SK-N-SH (cell line): ENCODE measurements at regions not wholly inside any gene's neighbourhood (a gene's known extent, or its start where the extent isn't known, plus 50 kb on each side); places are given as distances from the start of the nearest gene placed in this dataset.

Experiments
- CTCF ChIA-PET: fragments of 300-600, 350-600 bp; formaldehyde crosslinking; extraction: SDS; loops from one replicate; lab custom pipeline; 2021; lab: Yijun Ruan, JAX
- POLR2A ChIA-PET: fragments of 350-600 bp; sonication (Branson Sonifier 250); formaldehyde crosslinking; extraction: SDS; loops from one replicate; lab custom pipeline; 2020; ENCODE audit warnings: antibody characterized with exemption, inconsistent platforms; lab: Yijun Ruan, JAX
- DNase-seq: peaks from one replicate; pipeline ENCODE4 v3.0.0; 2012
- H2AFZ ChIP-seq: fragments of 200-600 bp; sonication (generic); 2 replicates; pipeline ENCODE4 v1.8.1; 2016; ENCODE audit warnings: antibody characterized with exemption, mild to moderate bottlenecking, low read depth
- H3F3A ChIP-seq: fragments of 200-600 bp; sonication (generic); replicated peaks from 2 replicates; pipeline ENCODE3; 2016; ENCODE audit warnings: antibody characterized with exemption, mild to moderate bottlenecking; ENCODE audit not compliant: insufficient read depth
- H3K27ac ChIP-seq, 2 experiments: fragments of 200-500 bp in 1 of 2; fragments of 200-600 bp in 1 of 2; sonication (Bioruptor generic) in 1 of 2; sonication (generic), shearing (Covaris generic) in 1 of 2; 2 replicates each; pipeline versions ENCODE4 v1.5.1 to v1.6.1; 2014 to 2016; ENCODE audit warnings: low read depth in 2 of 2, inconsistent platforms in 1 of 2, low read length in 1 of 2, mild to moderate bottlenecking in 1 of 2, mixed read lengths in 1 of 2
- H3K27me3 ChIP-seq: fragments of 200-600 bp; sonication (generic), shearing (Covaris generic); 2 replicates; pipeline ENCODE4 v1.6.1; 2016; ENCODE audit warnings: mixed run types; ENCODE audit not compliant: insufficient read depth
- H3K36me3 ChIP-seq, 2 experiments: fragments of 200-500 bp in 1 of 2; fragments of 200-600 bp in 1 of 2; sonication (Bioruptor generic) in 1 of 2; sonication (generic) in 1 of 2; replicated peaks in 1 of 2; 2 replicates each; pipeline versions ENCODE3 to v1.5.1; 2014 to 2016; ENCODE audit warnings: low read length in 1 of 2, mild to moderate bottlenecking in 1 of 2; ENCODE audit not compliant: insufficient read depth in 2 of 2, control insufficient read depth in 1 of 2
- H3K4me1 ChIP-seq, 2 experiments: fragments of 200-500 bp in 1 of 2; fragments of 200-600 bp in 1 of 2; sonication (Bioruptor generic) in 1 of 2; sonication (generic), shearing (Covaris generic) in 1 of 2; 2 replicates each; pipeline versions ENCODE4 v1.5.1 to v1.6.1; 2014 to 2016; ENCODE audit warnings: low read depth in 1 of 2, low read length in 1 of 2, mixed run types in 1 of 2; ENCODE audit not compliant: insufficient read depth in 2 of 2, control insufficient read depth in 1 of 2
- H3K4me2 ChIP-seq: fragments of 200-600 bp; sonication (generic), shearing (Covaris generic); 2 replicates; pipeline ENCODE4 v1.6.1; 2017; ENCODE audit warnings: mixed run types
- H3K4me3 ChIP-seq, 2 experiments: fragments of 200-500 bp in 1 of 2; fragments of 200-600 bp in 1 of 2; sonication (Bioruptor generic) in 1 of 2; sonication (generic), shearing (Covaris generic) in 1 of 2; 2 replicates each; pipeline versions ENCODE4 v1.5.1 to v1.8.1; 2014 to 2016; ENCODE audit warnings: low read depth in 2 of 2, inconsistent platforms in 1 of 2, low read length in 1 of 2, mild to moderate bottlenecking in 1 of 2, mixed read lengths in 1 of 2, moderate library complexity in 1 of 2
- H3K79me2 ChIP-seq: fragments of 200-600 bp; sonication (generic); 2 replicates; pipeline ENCODE4 v1.8.1; 2017; ENCODE audit warnings: mild to moderate bottlenecking; ENCODE audit not compliant: insufficient read depth
- H3K9ac ChIP-seq: fragments of 200-600 bp; sonication (generic); 2 replicates; pipeline ENCODE4 v1.6.1; 2017; ENCODE audit warnings: mixed run types
- H3K9me2 ChIP-seq: fragments of 200-600 bp; sonication (generic); 2 replicates; pipeline ENCODE4 v1.6.1; 2017; ENCODE audit warnings: mixed run types
- H3K9me3 ChIP-seq: fragments of 200-600 bp; sonication (generic); 2 replicates; pipeline ENCODE4 v1.6.1; 2017; ENCODE audit warnings: mixed run types, mild to moderate bottlenecking, moderate library complexity
- H4K20me1 ChIP-seq: fragments of 200-600 bp; sonication (generic); 2 replicates; pipeline ENCODE4 v1.6.1; 2017; ENCODE audit warnings: mild to moderate bottlenecking, mixed run types; ENCODE audit not compliant: insufficient read depth
- ELF1 ChIP-seq: IDR thresholded peaks from 2 replicates; pipeline ENCODE4 v1.4.0; 2012
- EP300 ChIP-seq, 2 experiments: IDR thresholded peaks; 2 replicates each; pipeline versions ENCODE4 v1.4.0 to v1.6.1; 2012; ENCODE audit warnings: borderline replicate concordance in 1 of 2, low read depth in 1 of 2, low read length in 1 of 2
- FOSL2 ChIP-seq: IDR thresholded peaks from 2 replicates; pipeline ENCODE4 v1.4.0; 2012; ENCODE audit warnings: low read depth, mild to moderate bottlenecking, moderate library complexity, borderline replicate concordance
- FOXJ3 ChIP-seq: sonication (generic); formaldehyde crosslinking; IDR thresholded peaks from 2 replicates; pipeline ENCODE4 v1.5.1; 2020; ENCODE audit warnings: mild to moderate bottlenecking, missing genetic modification reagents
- GABPA ChIP-seq: IDR thresholded peaks from 2 replicates; pipeline ENCODE4 v1.4.0; 2012; ENCODE audit warnings: low read depth, mild to moderate bottlenecking
- JUND ChIP-seq: IDR thresholded peaks from 2 replicates; pipeline ENCODE4 v1.4.0; 2012
- MEF2A ChIP-seq: IDR thresholded peaks from 2 replicates; pipeline ENCODE4 v1.4.0; 2012; ENCODE audit warnings: low read depth, borderline replicate concordance
- MXI1 ChIP-seq: IDR thresholded peaks from 2 replicates; pipeline ENCODE4 v1.6.1; 2012; ENCODE audit warnings: mild to moderate bottlenecking, low read depth, low read length, improper control_type of control experiment
- NFIC ChIP-seq: IDR thresholded peaks from 2 replicates; pipeline ENCODE4 v1.4.0; 2012; ENCODE audit warnings: borderline replicate concordance
- RAD21 ChIP-seq: IDR thresholded peaks from 2 replicates; pipeline ENCODE4 v1.6.1; 2012; ENCODE audit warnings: mild to moderate bottlenecking, low read length
- RCOR1 ChIP-seq: fragments of 150-350 bp; IDR thresholded peaks from 2 replicates; pipeline ENCODE4 v1.6.1; 2017; ENCODE audit warnings: antibody characterized with exemption, low read length
- RFX5 ChIP-seq: IDR thresholded peaks from 2 replicates; pipeline ENCODE4 v1.6.1; 2012; ENCODE audit warnings: mild to moderate bottlenecking, improper control_type of control experiment, low read length
- RXRA ChIP-seq: IDR thresholded peaks from 2 replicates; pipeline ENCODE4 v1.4.0; 2012; ENCODE audit warnings: low read depth, mild to moderate bottlenecking, borderline replicate concordance
- SIN3A ChIP-seq: IDR thresholded peaks from 2 replicates; pipeline ENCODE4 v1.6.1; 2012; ENCODE audit warnings: low read depth, mild to moderate bottlenecking, low read length, moderate library complexity, borderline replicate concordance
- SMC3 ChIP-seq: IDR thresholded peaks from 2 replicates; pipeline ENCODE4 v1.6.1; 2012; ENCODE audit warnings: low read depth, low read length, improper control_type of control experiment
- TAF1 ChIP-seq: IDR thresholded peaks from 2 replicates; pipeline ENCODE4 v1.6.1; 2012; ENCODE audit warnings: low read depth, mild to moderate bottlenecking, low read length, moderate library complexity, borderline replicate concordance
- TEAD4 ChIP-seq: IDR thresholded peaks from 2 replicates; pipeline ENCODE4 v1.4.0; 2012; ENCODE audit warnings: mild to moderate bottlenecking, borderline replicate concordance; ENCODE audit not compliant: insufficient read depth
- WGBS: methylation state at CpG from one replicate; pipeline ENCODE4 v1.1.6; 2017; ENCODE audit warnings: low lambda C conversion rate; 5-methylcytosine and 5-hydroxymethylcytosine counted together
- TF ChIP-seq, protein P1 (sequence below): fragments of 150-350 bp; IDR thresholded peaks from 2 replicates; pipeline ENCODE4 v1.6.1; 2016; ENCODE audit warnings: mild to moderate bottlenecking, low read depth, low read length
- TF ChIP-seq, protein P2 (sequence below): IDR thresholded peaks from 2 replicates; pipeline ENCODE4 v1.4.0; 2012; ENCODE audit warnings: low read depth, borderline replicate concordance
- TF ChIP-seq, protein P3 (sequence below): fragments of 200-600 bp; sonication (generic); IDR thresholded peaks from 2 replicates; pipeline ENCODE4 v1.6.1; 2017; ENCODE audit warnings: antibody characterized with exemption, mild to moderate bottlenecking, moderate library complexity
- TF ChIP-seq, protein P4 (sequence below): IDR thresholded peaks from 2 replicates; pipeline ENCODE4 v1.6.1; 2012; ENCODE audit warnings: mild to moderate bottlenecking, low read depth, low read length, moderate library complexity

DNA sequence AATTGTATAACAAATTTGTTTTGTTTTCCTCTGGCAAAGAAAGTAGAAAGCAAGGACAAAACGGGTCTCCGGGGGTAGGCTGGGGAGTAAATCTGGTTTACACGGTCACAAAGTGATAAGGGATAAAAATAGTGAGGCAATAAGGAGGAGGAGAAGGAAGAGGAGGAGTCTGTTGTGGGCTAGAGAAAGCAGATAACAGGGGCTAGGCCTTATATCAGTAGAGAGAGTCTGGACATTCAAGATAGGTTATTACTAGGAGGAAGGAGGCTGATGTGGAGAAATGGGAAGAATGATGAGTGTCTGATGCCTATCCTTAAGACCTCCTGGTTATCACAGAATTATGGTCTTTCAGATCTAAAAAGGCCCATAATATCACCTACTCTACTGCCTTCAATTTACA lies 83.2 kb upstream of the SSTR1 start:
- no peak overlapping the region for H3K27ac ChIP-seq
- no peaks in the 10 kb centered on the region for H3F3A ChIP-seq
- H3K4me3 ChIP-seq: no peak overlapping the region
- H3K9ac ChIP-seq: no peak overlapping the region
- H3K9me3 ChIP-seq: no peaks in the 10 kb centered on the region
- no peak overlapping the region for H3K4me2 ChIP-seq
- H3K27me3 ChIP-seq: no peaks in the 10 kb centered on the region; the same call in 1 of the 2 replicates
- no peaks in the 10 kb centered on the region for H3K36me3 ChIP-seq
- ChIA-PET POLR2A (no interaction called here), CTCF (no interaction called here)
- H3K9me2 ChIP-seq: no peaks in the 10 kb centered on the region
- TF ChIP-seq ELF1 (no peak), RFX5 (no peak), RAD21 (no peak), GABPA (no peak), SMC3 (no peak), FOXJ3 (CRISPR knock-in tag) (no peak), SIN3A (no peak), EP300 (IDR thresholded peaks at IDR 0.05; ENCODE audit: borderline replicate concordance in 1 of 2, low read depth in 1 of 2, low read length in 1 of 2) (no peak), RCOR1 (no peak), TEAD4 (no peak), NFIC (no peak), RXRA (no peak)
- TF ChIP-seq, protein P1, sequence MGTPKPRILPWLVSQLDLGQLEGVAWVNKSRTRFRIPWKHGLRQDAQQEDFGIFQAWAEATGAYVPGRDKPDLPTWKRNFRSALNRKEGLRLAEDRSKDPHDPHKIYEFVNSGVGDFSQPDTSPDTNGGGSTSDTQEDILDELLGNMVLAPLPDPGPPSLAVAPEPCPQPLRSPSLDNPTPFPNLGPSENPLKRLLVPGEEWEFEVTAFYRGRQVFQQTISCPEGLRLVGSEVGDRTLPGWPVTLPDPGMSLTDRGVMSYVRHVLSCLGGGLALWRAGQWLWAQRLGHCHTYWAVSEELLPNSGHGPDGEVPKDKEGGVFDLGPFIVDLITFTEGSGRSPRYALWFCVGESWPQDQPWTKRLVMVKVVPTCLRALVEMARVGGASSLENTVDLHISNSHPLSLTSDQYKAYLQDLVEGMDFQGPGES: no peak
- TF ChIP-seq, protein P2, sequence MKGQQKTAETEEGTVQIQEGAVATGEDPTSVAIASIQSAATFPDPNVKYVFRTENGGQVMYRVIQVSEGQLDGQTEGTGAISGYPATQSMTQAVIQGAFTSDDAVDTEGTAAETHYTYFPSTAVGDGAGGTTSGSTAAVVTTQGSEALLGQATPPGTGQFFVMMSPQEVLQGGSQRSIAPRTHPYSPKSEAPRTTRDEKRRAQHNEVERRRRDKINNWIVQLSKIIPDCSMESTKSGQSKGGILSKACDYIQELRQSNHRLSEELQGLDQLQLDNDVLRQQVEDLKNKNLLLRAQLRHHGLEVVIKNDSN: no peak
- no peaks in the 10 kb centered on the region for H4K20me1 ChIP-seq
- 10% methylated on average over 3 of the region's 3 CpGs for WGBS
- no peaks in the 10 kb centered on the region for H3K79me2 ChIP-seq
- H2AFZ ChIP-seq: no peak overlapping the region
- no peak for DNase-seq
- no peaks in the 10 kb centered on the region for H3K4me1 ChIP-seq

DNA sequence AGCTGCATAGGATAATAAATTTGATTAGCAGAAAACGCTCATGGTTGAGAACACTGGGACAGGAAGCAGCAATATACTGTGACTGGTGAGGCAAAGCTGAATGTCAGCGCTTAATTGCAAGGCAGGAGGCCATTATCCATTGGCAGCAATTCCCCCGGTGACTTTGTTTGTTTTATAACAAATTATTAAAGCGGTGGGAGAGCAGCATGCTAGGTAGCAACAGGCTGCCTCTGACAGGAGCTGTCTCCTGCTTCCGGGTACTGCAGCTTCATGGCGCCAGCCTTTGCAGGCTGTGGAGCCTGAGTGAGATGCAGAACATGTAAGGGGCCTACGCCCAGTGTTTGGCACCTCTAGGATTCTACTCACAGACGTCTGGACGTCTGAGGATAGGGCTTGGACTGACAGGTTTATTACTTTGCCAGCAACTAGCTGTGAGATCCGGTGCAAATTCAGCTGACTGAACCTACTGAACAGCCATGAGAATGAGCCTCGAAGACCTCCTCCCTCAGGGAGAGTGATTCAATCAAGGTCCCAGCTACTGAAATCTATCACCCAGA lies 82.1 kb upstream of the SSTR1 start:
- Histone ChIP-seq H3K79me2 (no peaks in the 10 kb centered on the region), H3F3A (no peaks in the 10 kb centered on the region), H3K9me3 (no peaks in the 10 kb centered on the region), H3K4me3 (no peak overlapping the region), H3K4me1 (no peaks in the 10 kb centered on the region), H3K36me3 (no peaks in the 10 kb centered on the region), H3K9ac (no peak overlapping the region), H4K20me1 (no peaks in the 10 kb centered on the region), H3K9me2 (no peaks in the 10 kb centered on the region), H3K4me2 (no peak overlapping the region), H3K27ac (no peak overlapping the region), H3K27me3 (no peaks in the 10 kb centered on the region; the same call in 1 of the 2 replicates), H2AFZ (no peak overlapping the region)
- ChIA-PET POLR2A (no interaction called here), CTCF (no interaction called here)
- DNase-seq: no peak
- 3% methylated on average over 3 of the region's 11 CpGs for WGBS
- TF ChIP-seq SMC3: no peak
- TF ChIP-seq MXI1: no peak
- no peak for TF ChIP-seq RAD21
- TF ChIP-seq RCOR1: no peak
- TF ChIP-seq TAF1: no peak
- TF ChIP-seq, protein P3, sequence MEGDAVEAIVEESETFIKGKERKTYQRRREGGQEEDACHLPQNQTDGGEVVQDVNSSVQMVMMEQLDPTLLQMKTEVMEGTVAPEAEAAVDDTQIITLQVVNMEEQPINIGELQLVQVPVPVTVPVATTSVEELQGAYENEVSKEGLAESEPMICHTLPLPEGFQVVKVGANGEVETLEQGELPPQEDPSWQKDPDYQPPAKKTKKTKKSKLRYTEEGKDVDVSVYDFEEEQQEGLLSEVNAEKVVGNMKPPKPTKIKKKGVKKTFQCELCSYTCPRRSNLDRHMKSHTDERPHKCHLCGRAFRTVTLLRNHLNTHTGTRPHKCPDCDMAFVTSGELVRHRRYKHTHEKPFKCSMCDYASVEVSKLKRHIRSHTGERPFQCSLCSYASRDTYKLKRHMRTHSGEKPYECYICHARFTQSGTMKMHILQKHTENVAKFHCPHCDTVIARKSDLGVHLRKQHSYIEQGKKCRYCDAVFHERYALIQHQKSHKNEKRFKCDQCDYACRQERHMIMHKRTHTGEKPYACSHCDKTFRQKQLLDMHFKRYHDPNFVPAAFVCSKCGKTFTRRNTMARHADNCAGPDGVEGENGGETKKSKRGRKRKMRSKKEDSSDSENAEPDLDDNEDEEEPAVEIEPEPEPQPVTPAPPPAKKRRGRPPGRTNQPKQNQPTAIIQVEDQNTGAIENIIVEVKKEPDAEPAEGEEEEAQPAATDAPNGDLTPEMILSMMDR: no peak
- TF ChIP-seq SIN3A: no peak
- no peak for TF ChIP-seq JUND
- no peak for TF ChIP-seq RXRA
- no peak for TF ChIP-seq MEF2A
- TF ChIP-seq, protein P4, sequence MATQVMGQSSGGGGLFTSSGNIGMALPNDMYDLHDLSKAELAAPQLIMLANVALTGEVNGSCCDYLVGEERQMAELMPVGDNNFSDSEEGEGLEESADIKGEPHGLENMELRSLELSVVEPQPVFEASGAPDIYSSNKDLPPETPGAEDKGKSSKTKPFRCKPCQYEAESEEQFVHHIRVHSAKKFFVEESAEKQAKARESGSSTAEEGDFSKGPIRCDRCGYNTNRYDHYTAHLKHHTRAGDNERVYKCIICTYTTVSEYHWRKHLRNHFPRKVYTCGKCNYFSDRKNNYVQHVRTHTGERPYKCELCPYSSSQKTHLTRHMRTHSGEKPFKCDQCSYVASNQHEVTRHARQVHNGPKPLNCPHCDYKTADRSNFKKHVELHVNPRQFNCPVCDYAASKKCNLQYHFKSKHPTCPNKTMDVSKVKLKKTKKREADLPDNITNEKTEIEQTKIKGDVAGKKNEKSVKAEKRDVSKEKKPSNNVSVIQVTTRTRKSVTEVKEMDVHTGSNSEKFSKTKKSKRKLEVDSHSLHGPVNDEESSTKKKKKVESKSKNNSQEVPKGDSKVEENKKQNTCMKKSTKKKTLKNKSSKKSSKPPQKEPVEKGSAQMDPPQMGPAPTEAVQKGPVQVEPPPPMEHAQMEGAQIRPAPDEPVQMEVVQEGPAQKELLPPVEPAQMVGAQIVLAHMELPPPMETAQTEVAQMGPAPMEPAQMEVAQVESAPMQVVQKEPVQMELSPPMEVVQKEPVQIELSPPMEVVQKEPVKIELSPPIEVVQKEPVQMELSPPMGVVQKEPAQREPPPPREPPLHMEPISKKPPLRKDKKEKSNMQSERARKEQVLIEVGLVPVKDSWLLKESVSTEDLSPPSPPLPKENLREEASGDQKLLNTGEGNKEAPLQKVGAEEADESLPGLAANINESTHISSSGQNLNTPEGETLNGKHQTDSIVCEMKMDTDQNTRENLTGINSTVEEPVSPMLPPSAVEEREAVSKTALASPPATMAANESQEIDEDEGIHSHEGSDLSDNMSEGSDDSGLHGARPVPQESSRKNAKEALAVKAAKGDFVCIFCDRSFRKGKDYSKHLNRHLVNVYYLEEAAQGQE: no peak
- no peak for TF ChIP-seq FOSL2
- no peak for TF ChIP-seq NFIC
